B cell (primary cell): ENCODE measurements at regions not wholly inside any gene's neighbourhood (a gene's known extent, or its start where the extent isn't known, plus 50 kb on each side); places are given as distances from the start of the nearest gene placed in this dataset.

ENCODE experiments used
- ATAC-seq: fragments of 200-7000 bp; cut with Tn5 transposase; one replicate; pipeline ENCODE4 v1.10.0; 2021; ENCODE audit warnings: low read depth, mild to moderate bottlenecking, moderate number of reproducible peaks, moderate library complexity
- CTCF ChIA-PET: fragments of 350-600 bp; sonication (Branson Sonifier 250); formaldehyde crosslinking; loops from one replicate; lab custom pipeline; 2021; ENCODE audit warnings: antibody characterized with exemption, inconsistent platforms; lab: Charles Lee
- POLR2A ChIA-PET: fragments of 350-600 bp; sonication (Branson Sonifier 250); formaldehyde crosslinking; loops from one replicate; lab custom pipeline; 2021; ENCODE audit warnings: antibody characterized with exemption; lab: Charles Lee
- DNase-seq: peaks from one replicate; pipeline ENCODE4 v3.0.0; 2013
- H2AFZ ChIP-seq: 2 replicates; pipeline ENCODE4 v1.6.1; 2012; ENCODE audit warnings: mild to moderate bottlenecking, low read depth, low read length; ENCODE audit not compliant: insufficient read depth, poor library complexity, severe bottlenecking
- H3K27ac ChIP-seq, 2 donors: 1 replicate in 1 of 2; 2 replicates in 1 of 2; pipeline ENCODE4 v1.5.1; 2012 to 2013; ENCODE audit warnings: low read length in 2 of 2, mild to moderate bottlenecking in 2 of 2, moderate library complexity in 1 of 2
- H3K27me3 ChIP-seq, 4 experiments: fragments of 200-600 bp in 1 of 4; sonication (generic) in 1 of 4; replicated peaks in 1 of 4; 1 replicate in 2 of 4; 2 replicates in 2 of 4; pipeline versions ENCODE4 v1.6.1 to v1.7.0; 2013 to 2016; ENCODE audit warnings: low read length in 3 of 4, mild to moderate bottlenecking in 2 of 4, mixed read lengths in 1 of 4, moderate library complexity in 1 of 4; ENCODE audit not compliant: insufficient read depth in 4 of 4, control insufficient read depth in 3 of 4; ENCODE audit errors: control extremely low read depth in 1 of 4
- H3K36me3 ChIP-seq, 2 experiments: replicated peaks in 1 of 2; 1 replicate in 1 of 2; 2 replicates in 1 of 2; pipeline versions ENCODE4 v1.6.1 to v1.7.1; 2013; ENCODE audit warnings: low read length in 1 of 2; ENCODE audit not compliant: insufficient read depth in 2 of 2, control insufficient read depth in 1 of 2; ENCODE audit errors: control extremely low read depth in 1 of 2, extremely low read depth in 1 of 2
- H3K4me1 ChIP-seq, 2 donors: fragments of 200-600 bp in 1 of 2; sonication (generic) in 1 of 2; 1 replicate in 1 of 2; 2 replicates in 1 of 2; pipeline versions ENCODE4 v1.5.1 to v1.6.1; 2013 to 2017; ENCODE audit warnings: low read length in 2 of 2; ENCODE audit not compliant: control insufficient read depth in 2 of 2, insufficient read depth in 2 of 2
- H3K4me2 ChIP-seq: replicated peaks from 2 replicates; pipeline ENCODE3; 2012; ENCODE audit warnings: mild to moderate bottlenecking, low read depth, low read length; ENCODE audit not compliant: poor library complexity, severe bottlenecking
- H3K4me3 ChIP-seq, 5 experiments: fragments of 200-600 bp in 1 of 5; sonication (generic) in 1 of 5; 1 replicate in 3 of 5; 2 replicates in 2 of 5; pipeline versions ENCODE4 v1.5.1 to v1.7.0; 2011 to 2016; ENCODE audit warnings: low read length in 4 of 5, mild to moderate bottlenecking in 4 of 5, low read depth in 2 of 5, control low read depth in 1 of 5, moderate library complexity in 1 of 5; ENCODE audit not compliant: insufficient read depth in 1 of 5; ENCODE audit errors: control extremely low read depth in 1 of 5, extremely low read depth in 1 of 5
- H3K79me2 ChIP-seq: fragments of 200-600 bp; sonication (generic); one replicate; pipeline ENCODE4 v1.6.0; 2016; ENCODE audit warnings: low read length; ENCODE audit not compliant: control insufficient read depth, insufficient read depth
- H3K9ac ChIP-seq: fragments of 200-600 bp; sonication (generic); 2 replicates; pipeline ENCODE4 v1.6.1; 2017; ENCODE audit warnings: mild to moderate bottlenecking, low read length, moderate library complexity
- H3K9me3 ChIP-seq, 3 donors: one replicate each; pipeline versions ENCODE4 v1.6.1 to v1.7.1; 2013; ENCODE audit warnings: low read length in 2 of 3; ENCODE audit not compliant: control insufficient read depth in 2 of 3, insufficient read depth in 1 of 3; ENCODE audit errors: control extremely low read depth in 1 of 3
- H4K20me1 ChIP-seq: 2 replicates; pipeline ENCODE4 v1.6.0; 2012; ENCODE audit warnings: mild to moderate bottlenecking, low read length; ENCODE audit not compliant: insufficient read depth, control insufficient read depth, poor library complexity, severe bottlenecking
- H3K27ac Mint-ChIP-seq: one replicate; pipeline ENCODE4 v1.8.0; 2021; ENCODE audit warnings: mixed read lengths
- H3K27me3 Mint-ChIP-seq: one replicate; pipeline ENCODE4 v1.8.0; 2021; ENCODE audit warnings: mixed read lengths
- H3K4me1 Mint-ChIP-seq: one replicate; pipeline ENCODE4 v1.8.0; 2021; ENCODE audit warnings: mixed read lengths
- H3K4me3 Mint-ChIP-seq: one replicate; pipeline ENCODE4 v1.8.0; 2021; ENCODE audit warnings: mixed read lengths
- H3K9me3 Mint-ChIP-seq: one replicate; pipeline ENCODE4 v1.8.0; 2022; ENCODE audit warnings: mixed read lengths; ENCODE audit not compliant: insufficient read depth
- EZH2 ChIP-seq: IDR thresholded peaks from 2 replicates; pipeline ENCODE4 v1.6.1; 2012; ENCODE audit warnings: borderline replicate concordance, low read depth, mild to moderate bottlenecking, moderate library complexity, low read length; ENCODE audit not compliant: insufficient read depth, poor library complexity, severe bottlenecking
- WGBS: methylation state at CpG from one replicate; pipeline ENCODE4 v1.1.5; 2013; ENCODE audit warnings: missing lambda C conversion rate; ENCODE audit not compliant: insufficient coverage; 5-methylcytosine and 5-hydroxymethylcytosine counted together
- intact Hi-C: fragments of 100-400 bp; cut with micrococcal nuclease; formaldehyde crosslinking; loops from one replicate; pipeline ENCODE4 v1.10.0; 2022
- TF ChIP-seq, protein P1 (sequence below): fragments of 200-600 bp; IDR thresholded peaks from one replicate; pipeline ENCODE4 v1.8.0; 2022; ENCODE audit warnings: antibody characterized with exemption, mild to moderate bottlenecking

DNA sequence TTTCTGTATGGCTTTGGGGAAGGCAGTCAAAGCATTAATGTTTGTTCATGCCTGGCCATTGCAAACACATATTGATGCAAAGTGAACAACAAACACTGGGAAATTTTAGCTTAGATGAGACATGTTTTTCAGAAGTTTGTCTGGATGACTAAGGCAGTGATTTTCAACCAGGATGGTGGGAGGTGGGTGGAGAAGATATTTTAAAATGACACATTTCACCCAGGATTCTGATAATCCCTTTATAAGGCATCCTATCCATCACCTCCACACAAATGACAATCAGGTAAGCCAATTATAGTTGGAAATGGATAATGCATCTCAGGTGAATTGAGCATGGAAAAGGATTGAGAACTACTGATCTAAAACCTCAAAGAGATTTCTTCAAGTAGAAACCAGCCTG, 57.4 kb upstream of the SV2C start:
- Mint-ChIP-seq H3K27me3 (peaks cover 19% of the 10 kb centered on the region), H3K4me3 (no peak overlapping the region), H3K9me3 (no peaks in the 10 kb centered on the region), H3K4me1 (no peaks in the 10 kb centered on the region), H3K27ac (no peak overlapping the region)
- no peak overlapping the region for H3K4me3 ChIP-seq
- no peaks in the 10 kb centered on the region for H4K20me1 ChIP-seq
- ATAC-seq, result no peak
- no peaks in the 10 kb centered on the region for H3K79me2 ChIP-seq
- H2AFZ ChIP-seq, result no peak overlapping the region
- no peaks in the 10 kb centered on the region for H3K9me3 ChIP-seq
- no peaks in the 10 kb centered on the region for H3K36me3 ChIP-seq
- H3K4me2 ChIP-seq, result no peak overlapping the region
- intact Hi-C loops, result no loop called here
- no peak for TF ChIP-seq EZH2
- TF ChIP-seq, protein P1, sequence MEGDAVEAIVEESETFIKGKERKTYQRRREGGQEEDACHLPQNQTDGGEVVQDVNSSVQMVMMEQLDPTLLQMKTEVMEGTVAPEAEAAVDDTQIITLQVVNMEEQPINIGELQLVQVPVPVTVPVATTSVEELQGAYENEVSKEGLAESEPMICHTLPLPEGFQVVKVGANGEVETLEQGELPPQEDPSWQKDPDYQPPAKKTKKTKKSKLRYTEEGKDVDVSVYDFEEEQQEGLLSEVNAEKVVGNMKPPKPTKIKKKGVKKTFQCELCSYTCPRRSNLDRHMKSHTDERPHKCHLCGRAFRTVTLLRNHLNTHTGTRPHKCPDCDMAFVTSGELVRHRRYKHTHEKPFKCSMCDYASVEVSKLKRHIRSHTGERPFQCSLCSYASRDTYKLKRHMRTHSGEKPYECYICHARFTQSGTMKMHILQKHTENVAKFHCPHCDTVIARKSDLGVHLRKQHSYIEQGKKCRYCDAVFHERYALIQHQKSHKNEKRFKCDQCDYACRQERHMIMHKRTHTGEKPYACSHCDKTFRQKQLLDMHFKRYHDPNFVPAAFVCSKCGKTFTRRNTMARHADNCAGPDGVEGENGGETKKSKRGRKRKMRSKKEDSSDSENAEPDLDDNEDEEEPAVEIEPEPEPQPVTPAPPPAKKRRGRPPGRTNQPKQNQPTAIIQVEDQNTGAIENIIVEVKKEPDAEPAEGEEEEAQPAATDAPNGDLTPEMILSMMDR, result no peak
- no peak overlapping the region for H3K9ac ChIP-seq
- peaks cover 0 to 3% (median 0%) of the 10 kb centered on the region in 4 experiments for H3K27me3 ChIP-seq
- CTCF ChIA-PET, result no interaction called here
- POLR2A ChIA-PET, result no interaction called here
- no peak for DNase-seq
- H3K4me1 ChIP-seq, result no peaks in the 10 kb centered on the region
- H3K27ac ChIP-seq, result no peak overlapping the region

DNA sequence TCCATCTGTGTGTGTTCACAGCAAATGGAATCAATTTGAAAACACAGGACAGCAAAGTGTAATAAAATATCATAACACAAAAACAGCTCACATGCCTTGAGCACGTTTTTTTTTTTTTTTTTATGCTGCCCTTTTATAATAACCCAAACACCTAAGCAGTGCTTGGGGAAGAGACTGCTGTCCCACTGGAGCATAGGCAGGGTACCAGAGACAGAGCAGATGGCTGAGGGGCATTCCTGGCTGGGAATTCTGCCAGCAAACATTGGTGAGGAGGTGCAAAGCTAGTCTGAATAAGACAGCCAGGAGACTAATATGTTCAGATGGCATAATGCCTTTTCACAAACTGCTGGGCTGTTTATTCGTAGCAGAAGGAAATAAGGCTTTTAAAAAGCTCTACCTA, 58.1 kb upstream of the SV2C start:
- WGBS, result no CpG with 5 or more reads among the region's 2 CpGs
- Histone ChIP-seq H3K4me2 (no peak overlapping the region), H3K79me2 (no peaks in the 10 kb centered on the region), H3K9ac (no peak overlapping the region), H3K4me1 (no peaks in the 10 kb centered on the region), H3K4me3 (no peak overlapping the region), H3K27me3 (peaks cover 0 to 3% (median 0%) of the 10 kb centered on the region in 4 experiments), H3K36me3 (no peaks in the 10 kb centered on the region), H4K20me1 (no peaks in the 10 kb centered on the region), H3K9me3 (no peaks in the 10 kb centered on the region), H3K27ac (no peak overlapping the region), H2AFZ (no peak overlapping the region)
- no peaks in the 10 kb centered on the region for H3K9me3 Mint-ChIP-seq
- DNase-seq, result no peak
- H3K4me1 Mint-ChIP-seq, result no peaks in the 10 kb centered on the region
- intact Hi-C loops, result no loop called here
- H3K4me3 Mint-ChIP-seq, result no peak overlapping the region
- POLR2A ChIA-PET, result no interaction called here
- TF ChIP-seq, protein P1, result no peak
- CTCF ChIA-PET, result no interaction called here
- ATAC-seq, result no peak
- peaks cover 26% of the 10 kb centered on the region for H3K27me3 Mint-ChIP-seq
- no peak overlapping the region for H3K27ac Mint-ChIP-seq
